Neuronal stem cell (in vitro differentiated cells): ENCODE measurements at regions not wholly inside any gene's neighbourhood (a gene's known extent, or its start where the extent isn't known, plus 50 kb on each side); places are given as distances from the start of the nearest gene placed in this dataset.
"Not testable (repeated sequence)": the region's sequence is repeated elsewhere in the genome, so short reads cannot be mapped to it uniquely, and the experiment has no call there.

Experiments
- DNase-seq: peaks from one replicate; pipeline ENCODE4 v3.0.0-alpha.2; 2013; ENCODE audit warnings: low spot score
- H2AFZ ChIP-seq: one replicate; pipeline ENCODE4 v1.6.1; 2013; ENCODE audit warnings: mild to moderate bottlenecking, low read length, inconsistent platforms
- H2AK5ac ChIP-seq: 2 replicates; pipeline ENCODE4 v1.6.1; 2013; ENCODE audit warnings: low read depth, mild to moderate bottlenecking, inconsistent platforms, low read length, moderate library complexity, mixed read lengths
- H2BK120ac ChIP-seq: 2 replicates; pipeline ENCODE4 v1.6.1; 2013; ENCODE audit warnings: low read depth, mild to moderate bottlenecking, inconsistent platforms, low read length, moderate library complexity, mixed read lengths
- H2BK12ac ChIP-seq: one replicate; pipeline ENCODE4 v1.6.1; 2013; ENCODE audit warnings: low read length, inconsistent platforms
- H2BK15ac ChIP-seq: 2 replicates; pipeline ENCODE4 v1.6.1; 2013; ENCODE audit warnings: mild to moderate bottlenecking, low read length, inconsistent platforms, mixed read lengths
- H2BK5ac ChIP-seq: one replicate; pipeline ENCODE4 v1.6.1; 2013; ENCODE audit warnings: inconsistent platforms, mild to moderate bottlenecking, low read length, moderate library complexity
- H3K14ac ChIP-seq: one replicate; pipeline ENCODE4 v1.6.1; 2013; ENCODE audit warnings: low read length, inconsistent platforms
- H3K18ac ChIP-seq: 2 replicates; pipeline ENCODE4 v1.6.1; 2013; ENCODE audit warnings: low read length, inconsistent platforms
- H3K23ac ChIP-seq: 2 replicates; pipeline ENCODE4 v1.6.1; 2013; ENCODE audit warnings: low read depth, mild to moderate bottlenecking, mixed read lengths, low read length, inconsistent platforms; ENCODE audit not compliant: poor library complexity
- H3K27ac ChIP-seq: replicated peaks from 3 replicates; pipeline ENCODE4 v1.5.1; 2013; ENCODE audit warnings: low read length, inconsistent platforms
- H3K27me3 ChIP-seq, 3 experiments: 2 replicates each; pipeline ENCODE4 v1.6.1; 2013; ENCODE audit warnings: low read length in 3 of 3, mild to moderate bottlenecking in 2 of 3, inconsistent platforms in 1 of 3, low read depth in 1 of 3, mixed read lengths in 1 of 3, moderate library complexity in 1 of 3; ENCODE audit not compliant: control insufficient read depth in 3 of 3, insufficient read depth in 3 of 3
- H3K36me3 ChIP-seq, 2 donors: replicated peaks in 1 of 2; 2 replicates each; pipeline ENCODE4 v1.6.1; 2013; ENCODE audit warnings: low read length in 2 of 2; ENCODE audit not compliant: control insufficient read depth in 2 of 2, insufficient read depth in 2 of 2
- H3K4ac ChIP-seq: 2 replicates; pipeline ENCODE4 v1.6.1; 2013; ENCODE audit warnings: inconsistent platforms, mild to moderate bottlenecking, low read length, moderate library complexity
- H3K4me1 ChIP-seq, 2 donors: 1 replicate in 1 of 2; 2 replicates in 1 of 2; pipeline ENCODE4 v1.6.1; 2013; ENCODE audit warnings: low read length in 2 of 2, low read depth in 1 of 2; ENCODE audit not compliant: control insufficient read depth in 2 of 2, insufficient read depth in 1 of 2
- H3K4me2 ChIP-seq: one replicate; pipeline ENCODE4 v1.6.1; 2013; ENCODE audit warnings: mild to moderate bottlenecking, low read length, inconsistent platforms; ENCODE audit not compliant: insufficient read depth, poor library complexity, severe bottlenecking
- H3K4me3 ChIP-seq, 2 donors: 2 replicates each; pipeline ENCODE4 v1.5.1; 2013; ENCODE audit warnings: low read length in 2 of 2, mild to moderate bottlenecking in 2 of 2, inconsistent platforms in 1 of 2, moderate library complexity in 1 of 2
- H3K79me1 ChIP-seq: one replicate; pipeline ENCODE4 v1.6.1; 2013; ENCODE audit warnings: low read depth, mild to moderate bottlenecking, inconsistent platforms, low read length, moderate library complexity
- H3K9ac ChIP-seq: one replicate; pipeline ENCODE4 v1.6.1; 2013; ENCODE audit warnings: mild to moderate bottlenecking, low read depth, low read length, inconsistent platforms; ENCODE audit not compliant: poor library complexity
- H3K9me3 ChIP-seq, 2 donors: replicated peaks in 1 of 2; 2 replicates each; pipeline versions ENCODE3 to v1.6.1; 2013; ENCODE audit warnings: low read length in 2 of 2, mild to moderate bottlenecking in 2 of 2, inconsistent platforms in 1 of 2, low read depth in 1 of 2, mixed read lengths in 1 of 2, moderate library complexity in 1 of 2; ENCODE audit not compliant: control insufficient read depth in 2 of 2, insufficient read depth in 1 of 2
- H4K8ac ChIP-seq: one replicate; pipeline ENCODE4 v1.6.1; 2013; ENCODE audit warnings: low read depth, mild to moderate bottlenecking, inconsistent platforms, low read length, moderate library complexity
- H4K91ac ChIP-seq: one replicate; pipeline ENCODE4 v1.6.1; 2013; ENCODE audit warnings: low read length, low read depth, mild to moderate bottlenecking, inconsistent platforms; ENCODE audit not compliant: poor library complexity
- WGBS, 2 donors: extraction: QIAGEN DNeasy Blood & Tissue Kit; methylation state at CpG; one replicate each; pipeline ENCODE4 v1.1.7; 2013; ENCODE audit warnings: missing lambda C conversion rate in 2 of 2, mixed read lengths in 1 of 2; ENCODE audit not compliant: insufficient read length in 2 of 2, insufficient replicate concordance in 1 of 2; ENCODE audit errors: extremely low coverage in 2 of 2; 5-methylcytosine and 5-hydroxymethylcytosine counted together

DNA sequence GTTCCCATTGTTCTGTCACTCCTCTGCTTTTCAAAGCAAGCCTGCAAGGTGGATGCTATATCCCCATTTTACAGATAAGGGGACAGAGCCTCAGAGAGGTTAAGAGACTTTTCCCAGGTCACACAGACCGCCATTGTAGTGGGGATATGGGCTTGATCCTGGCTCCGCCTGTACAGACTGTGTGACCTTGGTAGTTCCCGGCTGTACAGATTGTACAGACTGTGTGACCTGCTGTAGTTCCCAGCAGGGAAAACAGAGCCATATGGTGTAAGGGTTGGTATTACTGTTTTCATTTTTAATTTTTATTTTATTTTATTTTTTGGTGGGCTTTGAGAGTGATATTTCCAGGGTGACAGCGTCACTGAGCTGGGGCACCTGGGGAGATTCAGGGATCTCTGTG, 63.2 kb upstream of the FAM153A start:
- not testable (repeated sequence) for H2BK120ac ChIP-seq, H2BK12ac ChIP-seq, H3K14ac ChIP-seq, H3K18ac ChIP-seq, H2BK5ac ChIP-seq, H4K8ac ChIP-seq, H3K27ac ChIP-seq, H3K79me1 ChIP-seq, H3K36me3 ChIP-seq, DNase-seq, H4K91ac ChIP-seq, H3K4me3 ChIP-seq, H3K9me3 ChIP-seq, H3K27me3 ChIP-seq, H3K4me1 ChIP-seq, H3K23ac ChIP-seq, H2AK5ac ChIP-seq, H3K4me2 ChIP-seq, H3K9ac ChIP-seq, H2AFZ ChIP-seq, H3K4ac ChIP-seq, H2BK15ac ChIP-seq
- WGBS, 2 donors, result no CpG with 5 or more reads among the region's 4 CpGs

DNA sequence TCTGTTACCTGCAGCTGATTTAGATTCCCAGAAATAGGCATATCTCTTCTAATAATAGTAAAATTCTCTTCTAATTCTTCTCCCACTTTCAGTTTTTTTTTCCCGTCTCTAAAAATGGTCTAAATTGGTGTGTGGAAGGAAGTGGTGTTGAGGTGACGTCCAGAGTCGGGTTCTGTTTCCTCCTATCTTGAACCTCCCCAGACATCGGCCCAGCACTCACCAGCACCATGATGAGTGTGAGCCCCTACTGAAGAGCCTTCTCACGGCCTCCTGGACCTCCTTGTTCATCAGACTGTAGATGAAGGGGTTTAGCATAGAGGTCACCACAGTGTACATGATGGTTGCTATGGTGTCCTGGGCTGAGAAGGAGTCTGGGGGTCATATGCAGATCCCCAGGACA, 53.5 kb upstream of the FAM153A start:
- H4K8ac ChIP-seq, H3K18ac ChIP-seq, H3K4me2 ChIP-seq, H3K4ac ChIP-seq, H2BK5ac ChIP-seq, H3K9ac ChIP-seq, H2AK5ac ChIP-seq, H3K23ac ChIP-seq, H3K27me3 ChIP-seq, DNase-seq, H3K4me3 ChIP-seq, H3K79me1 ChIP-seq, H3K4me1 ChIP-seq, H3K14ac ChIP-seq, H2BK120ac ChIP-seq, H3K36me3 ChIP-seq, H3K9me3 ChIP-seq, H2BK15ac ChIP-seq, H2BK12ac ChIP-seq, H3K27ac ChIP-seq, H4K91ac ChIP-seq, H2AFZ ChIP-seq: not testable (repeated sequence)
- no CpG with 5 or more reads among the region's 5 CpGs for WGBS, 2 donors
